NCI-H1092 (cell line): ENCODE measurements at regions not wholly inside any gene's neighbourhood (a gene's known extent, or its start where the extent isn't known, plus 50 kb on each side); places are given as distances from the start of the nearest gene placed in this dataset.
A peak's percentile ranks its signal among the peaks of the same experiment; 100 is the strongest.
"Not testable (repeated sequence)": the region's sequence is repeated elsewhere in the genome, so short reads cannot be mapped to it uniquely, and the experiment has no call there.

ENCODE experiments used
- DNase-seq: peaks from one replicate; lab custom pipeline; 2025; lab: John Stamatoyannopoulos, UW

GRCh38 chr9:106233116-106233515 lies 538.8 kb downstream of the TMEM38B start:
- DNase-seq: no peak

DNA sequence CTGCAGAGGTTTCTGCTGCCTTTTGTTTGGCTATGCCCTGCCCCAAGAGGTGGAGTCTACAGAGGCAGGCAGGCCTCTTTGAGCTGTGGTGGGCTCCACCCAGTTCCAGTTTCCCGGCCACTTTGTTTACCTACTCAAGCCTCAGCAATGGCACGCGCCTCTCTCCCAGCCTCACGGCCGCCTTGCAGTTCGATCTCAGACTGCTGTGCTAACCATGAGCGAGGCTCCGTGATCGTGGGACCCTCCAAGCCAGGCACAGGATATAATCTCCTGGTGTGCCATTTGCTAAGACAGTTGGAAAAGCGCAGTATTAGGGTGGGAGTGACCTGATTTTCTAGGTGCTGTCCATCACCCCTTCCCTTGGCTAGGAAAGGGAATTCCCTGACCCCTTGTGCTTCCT lies 566.6 kb downstream of the TMEM38B start:
- not testable (repeated sequence) for DNase-seq

DNA sequence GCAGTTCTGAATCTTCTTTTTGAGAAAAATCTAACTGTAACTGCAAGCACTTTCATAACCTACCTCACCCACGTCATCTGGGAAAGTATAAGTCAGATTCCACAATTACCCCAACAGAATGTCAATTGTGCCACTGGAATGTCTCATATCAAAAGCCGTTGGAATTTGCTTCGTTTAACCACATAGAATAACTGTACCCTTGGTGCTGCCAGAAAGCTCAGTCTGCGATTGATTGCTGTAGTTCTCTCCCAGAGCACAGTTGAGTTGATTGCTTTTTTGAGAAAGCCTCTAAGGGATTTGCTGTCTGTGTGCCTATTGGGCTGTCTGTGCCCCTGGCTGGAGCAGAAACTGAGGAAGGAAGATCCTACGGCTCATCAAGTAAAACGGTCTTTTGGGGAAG lies 583.6 kb downstream of the TMEM38B start:
- DNase-seq: no peak

DNA sequence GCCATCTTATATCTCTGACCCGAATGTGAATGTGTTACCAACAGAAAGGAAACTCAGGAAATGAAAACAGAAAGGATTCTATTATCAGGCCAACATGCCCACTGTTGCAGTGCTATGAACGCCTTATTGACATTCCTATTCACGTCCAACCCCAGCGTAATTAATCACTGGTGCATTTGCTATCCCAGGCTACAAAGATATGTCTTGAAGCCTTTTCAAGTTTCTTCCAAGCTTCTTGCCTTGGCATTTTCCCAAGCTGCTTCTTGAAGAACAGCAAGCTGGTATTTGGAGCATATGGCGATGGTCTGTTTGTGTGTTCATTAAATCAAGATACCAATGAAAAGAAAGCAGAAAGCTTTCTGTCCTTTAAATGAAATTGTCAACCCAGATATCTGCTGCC lies 579.2 kb upstream of the ZNF462 start:
- no peak for DNase-seq

DNA sequence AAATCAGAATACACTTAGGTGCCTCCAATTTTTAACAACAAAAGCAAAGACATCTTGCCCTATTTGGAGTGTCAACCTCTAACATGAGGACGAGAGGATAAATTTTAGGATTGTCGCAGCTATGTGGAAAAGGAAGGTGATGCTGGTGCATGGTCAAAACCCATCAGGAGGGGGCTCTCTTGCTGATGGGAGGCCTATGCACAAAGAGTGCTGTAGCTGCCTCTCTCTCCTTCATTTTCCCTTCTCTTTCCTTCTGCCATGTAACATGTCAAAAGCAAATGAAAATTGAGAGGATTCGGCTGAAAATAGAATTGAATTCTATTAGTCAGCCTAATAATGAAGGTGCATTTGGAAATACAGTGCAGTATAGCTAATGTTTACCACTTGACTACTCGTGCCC lies 578.7 kb upstream of the ZNF462 start:
- DNase-seq: peak; percentile 11

- DNase-seq: peak; percentile 63
Measured at GRCh38 chr9:106286249-106286648, 576.7 kb upstream of the ZNF462 start.

DNA sequence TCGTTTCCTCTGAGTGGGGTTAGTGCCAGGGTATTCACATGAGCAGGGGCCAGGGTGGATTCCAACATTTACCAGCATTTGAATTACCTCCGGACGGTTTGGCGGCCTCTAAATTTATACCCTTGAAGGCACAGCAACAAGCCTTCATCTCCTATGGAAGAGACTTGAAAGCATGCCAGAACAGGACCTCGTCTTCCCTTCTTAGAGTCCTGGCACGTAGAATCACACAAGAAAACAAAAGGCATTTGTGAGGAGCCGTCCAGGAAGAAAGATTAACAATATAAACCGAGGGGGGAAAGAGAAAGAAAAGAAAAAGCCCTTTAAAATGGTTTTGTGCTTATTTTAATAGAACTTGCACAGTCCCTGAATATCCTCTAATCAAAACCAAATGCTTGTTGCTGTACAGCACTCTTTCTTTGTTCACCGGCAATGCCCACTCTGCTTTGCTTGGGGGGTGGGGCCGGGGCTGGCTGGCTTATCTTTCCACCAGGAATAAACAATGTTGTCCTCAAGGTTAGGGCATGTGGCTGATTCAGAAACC lies 575.8 kb upstream of the ZNF462 start:
- no peak for DNase-seq

- no peak for DNase-seq
Measured at GRCh38 chr9:106287731-106288130, 575.2 kb upstream of the ZNF462 start.

- DNase-seq: no peak
Measured at GRCh38 chr9:106288689-106289088, 574.3 kb upstream of the ZNF462 start.

GRCh38 chr9:106291786-106292185 lies 571.2 kb upstream of the ZNF462 start:
- no peak for DNase-seq

GRCh38 chr9:106296426-106296825 lies 566.5 kb upstream of the ZNF462 start:
- no peak for DNase-seq

DNA sequence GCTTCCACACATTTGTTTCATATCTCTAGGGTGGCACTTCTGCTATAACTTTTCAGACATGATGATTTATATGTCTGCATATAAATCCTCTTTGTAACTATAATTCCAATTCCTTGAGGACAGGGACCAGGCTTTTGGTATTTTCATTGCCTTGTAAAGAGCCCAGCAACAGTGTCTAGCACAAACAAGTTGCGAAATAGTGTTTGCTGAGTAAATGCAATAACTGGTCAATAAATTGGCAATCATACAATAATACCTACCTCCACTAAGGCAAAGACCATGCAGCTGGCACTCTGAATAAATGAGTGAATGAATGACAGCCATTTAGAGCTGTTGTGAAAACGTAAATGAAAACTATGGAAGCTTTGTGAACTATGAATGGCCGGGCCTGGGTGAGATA lies 564.0 kb upstream of the ZNF462 start:
- DNase-seq: no peak

DNA sequence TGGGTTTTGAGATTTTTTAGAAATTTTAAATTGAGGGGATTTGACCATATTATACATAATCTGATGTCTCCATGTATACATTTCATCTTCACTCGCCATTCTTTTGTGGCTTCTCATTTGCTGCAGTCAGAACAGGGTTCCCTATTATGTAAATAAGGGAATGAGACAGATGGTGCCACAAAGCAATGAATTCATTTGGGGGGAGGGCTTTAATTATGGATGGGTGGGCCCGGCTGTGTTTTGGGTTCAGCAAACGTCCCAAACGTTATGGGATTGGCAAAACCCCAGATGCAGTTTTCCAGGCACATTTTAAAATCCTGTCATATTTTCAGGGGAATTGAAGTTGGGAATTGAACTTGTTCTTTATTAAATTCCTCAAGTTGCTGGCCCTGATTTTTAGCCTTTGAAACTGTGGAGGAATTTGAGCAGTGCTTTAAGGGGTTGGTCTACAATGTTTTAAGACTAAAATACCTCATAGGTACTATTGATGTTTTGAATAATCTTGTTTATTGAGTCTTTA lies 558.5 kb upstream of the ZNF462 start:
- no peak for DNase-seq

DNA sequence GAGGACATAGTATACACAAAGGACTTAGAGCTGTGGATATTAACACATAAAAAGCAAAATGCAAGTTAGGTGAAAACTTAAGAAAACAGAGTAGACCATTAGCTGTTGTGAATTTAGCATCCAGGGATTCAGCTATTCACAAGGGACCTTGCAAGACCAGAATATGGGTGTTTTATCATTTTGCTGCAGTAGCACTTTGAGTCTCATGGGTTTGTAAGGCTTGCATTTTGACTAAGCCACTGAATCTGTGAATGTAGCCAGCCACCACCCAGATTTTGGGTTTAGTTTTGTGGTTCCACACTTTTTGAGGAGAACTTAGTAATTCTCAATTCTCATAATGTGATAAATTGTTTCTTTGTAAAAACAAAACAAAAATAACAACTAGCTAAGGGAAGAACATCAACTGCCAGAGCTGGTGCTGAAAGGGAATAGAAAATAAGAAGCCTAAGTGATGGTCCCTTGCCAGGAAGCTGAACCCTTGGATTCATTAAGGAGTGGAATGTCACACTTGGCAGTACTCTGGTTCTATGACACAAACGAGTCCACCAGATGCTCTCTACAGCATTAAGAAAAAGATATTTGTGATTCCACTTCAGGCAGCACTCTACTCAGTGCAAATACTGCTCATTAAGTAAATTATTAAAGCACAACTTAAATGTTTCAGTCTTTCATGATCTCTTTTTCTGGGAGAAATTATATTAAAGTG lies 557.4 kb upstream of the ZNF462 start:
- DNase-seq: no peak

DNA sequence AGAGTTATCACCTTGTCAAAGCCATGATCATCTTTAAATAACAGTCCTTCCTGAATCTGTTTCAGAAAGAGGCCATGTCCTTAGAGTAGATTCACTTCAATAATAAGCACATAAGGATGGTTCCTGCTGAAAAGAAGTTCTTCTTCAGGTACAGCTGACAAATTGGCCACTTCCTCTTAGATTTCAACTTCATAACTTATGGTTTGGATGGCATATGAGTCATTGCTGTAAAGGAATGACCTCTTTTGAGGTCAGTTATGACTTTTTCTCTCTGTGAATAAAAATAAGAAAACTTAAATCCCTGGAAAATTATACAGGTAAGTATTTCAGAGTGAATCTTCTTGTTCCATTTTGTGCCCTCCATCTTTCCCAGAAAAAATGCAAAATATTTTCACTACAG lies 555.3 kb upstream of the ZNF462 start:
- DNase-seq: no peak

DNA sequence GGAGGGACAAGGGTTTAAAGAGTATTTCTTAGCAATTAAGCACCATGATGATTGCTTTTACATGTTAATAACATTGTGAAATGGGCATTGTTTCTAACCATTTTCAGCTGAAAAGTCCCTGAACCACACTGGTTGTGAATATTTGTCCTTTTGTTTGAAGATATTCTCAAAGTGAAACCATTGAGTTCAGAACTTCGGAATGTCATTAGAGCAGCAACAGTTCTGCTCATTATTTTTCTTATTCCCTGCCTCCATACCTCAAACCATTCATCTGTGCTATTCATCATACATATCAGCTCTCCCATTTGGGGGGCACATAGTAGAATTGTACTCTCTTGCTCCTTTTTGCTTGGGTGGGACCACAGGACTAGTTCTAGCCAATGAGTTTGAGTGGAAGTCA lies 553.0 kb upstream of the ZNF462 start:
- DNase-seq: no peak

DNA sequence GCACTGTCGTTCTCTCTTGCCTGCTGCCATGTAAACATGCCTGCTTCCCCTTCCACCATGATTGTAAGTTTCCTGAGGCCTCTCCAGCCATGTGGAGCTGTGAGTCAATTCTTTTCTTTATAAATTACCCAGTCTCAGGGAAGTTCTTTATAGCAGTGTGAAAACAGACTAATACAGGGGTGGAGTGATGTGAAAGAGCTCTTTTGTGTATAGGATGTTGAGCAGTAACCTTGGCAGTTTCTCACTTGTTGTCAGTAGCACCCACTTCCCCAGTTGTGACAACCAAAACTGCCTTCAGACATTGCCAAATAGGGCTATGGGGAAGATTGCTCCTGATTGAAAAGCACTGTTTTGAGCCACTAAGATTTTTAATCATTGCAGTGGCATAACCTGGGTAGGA lies 552.2 kb upstream of the ZNF462 start:
- no peak for DNase-seq

DNA sequence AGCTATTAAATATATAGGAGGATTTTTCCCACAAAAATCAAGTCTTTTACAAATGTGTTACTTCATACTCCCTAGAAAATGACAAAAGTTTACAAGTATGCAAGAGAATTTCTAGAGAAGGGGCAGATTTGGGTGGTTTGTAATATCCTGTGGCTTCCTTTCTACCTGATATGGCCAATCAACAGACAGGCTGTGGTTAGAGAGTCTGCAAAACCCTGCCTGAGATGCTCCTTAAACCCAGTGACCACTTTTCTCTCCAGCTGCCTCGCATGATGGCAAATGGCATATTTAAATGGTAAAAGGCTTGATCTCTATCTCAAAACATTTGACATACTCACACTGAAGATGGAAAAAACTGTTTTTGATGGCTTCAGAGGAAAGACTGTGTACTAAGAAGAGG lies 550.1 kb upstream of the ZNF462 start:
- DNase-seq: no peak

GRCh38 chr9:106314476-106314875 lies 548.5 kb upstream of the ZNF462 start:
- no peak for DNase-seq

- DNase-seq: peak; percentile 95
Measured at GRCh38 chr9:106321394-106322180, 541.4 kb upstream of the ZNF462 start.

- DNase-seq: no peak
Measured at GRCh38 chr9:106322706-106323245, 540.2 kb upstream of the ZNF462 start.

DNA sequence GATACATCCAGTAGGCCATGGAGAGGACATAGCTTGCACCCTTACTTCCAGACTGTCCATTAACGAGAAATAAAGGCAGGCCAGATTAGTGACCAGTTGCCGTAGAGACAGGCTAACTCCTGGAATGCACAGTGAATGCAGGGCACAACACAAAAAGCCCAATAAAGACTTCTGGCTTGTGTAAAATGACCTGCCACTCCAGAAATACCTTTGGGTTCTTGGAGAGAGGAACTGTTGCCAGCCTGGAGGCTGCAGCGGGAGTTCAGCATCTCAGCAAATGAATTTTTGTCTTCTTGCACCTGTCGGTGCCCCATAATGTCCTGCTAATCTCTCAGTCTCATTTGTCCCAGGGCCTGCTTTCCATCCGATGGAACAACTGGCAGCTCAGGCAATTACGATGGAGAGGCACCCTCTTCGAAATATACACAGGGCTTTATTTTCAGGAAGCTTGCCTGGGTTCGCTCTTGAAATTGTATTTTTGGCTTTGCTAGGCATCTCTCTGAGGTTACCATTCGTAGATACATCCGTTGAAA lies 538.8 kb upstream of the ZNF462 start:
- no peak for DNase-seq
